Ovary (tissue), 3 donors: ENCODE measurements at regions not wholly inside any gene's neighbourhood (a gene's known extent, or its start where the extent isn't known, plus 50 kb on each side); places are given as distances from the start of the nearest gene placed in this dataset.

Experiments used
- CTCF ChIP-seq, 3 donors: fragments of 450-650 bp in 2 of 3; fragments of 200-600 bp in 1 of 3; IDR thresholded peaks; one replicate each; pipeline versions ENCODE4 v1.5.1 to v1.8.0; 2016 to 2022; ENCODE audit warnings: antibody characterized with exemption in 3 of 3, mild to moderate bottlenecking in 1 of 3
- EP300 ChIP-seq: sonication (generic); formaldehyde crosslinking; IDR thresholded peaks from one replicate; pipeline ENCODE4 v1.6.1; 2017; ENCODE audit warnings: antibody characterized with exemption
- donor health status: DM: no; HTN: no; CAD: no.

- TF ChIP-seq CTCF (IDR thresholded peaks at IDR 0.05), result no peak
- TF ChIP-seq EP300, result no peak
Observed at GRCh38 chr16:74210245-74210644, 86.4 kb upstream of the PSMD7 start.
